ENCODE measurements at regions not wholly inside any gene's neighbourhood (a gene's known extent, or its start where the extent isn't known, plus 50 kb on each side); places are given as distances from the start of the nearest gene placed in this dataset.

GRCh38 chr9:7266911-7267595 lies 509.3 kb downstream of the KDM4C start:
- TF ChIP-seq CTCF (IDR thresholded peaks at IDR 0.05; ENCODE audit: insufficient read depth, low read length): no peak
- TF ChIP-seq REST (IDR thresholded peaks at IDR 0.05; ENCODE audit: insufficient replicate concordance, low read depth): no peak
- TF ChIP-seq SPI1 (IDR thresholded peaks at IDR 0.05; ENCODE audit: borderline replicate concordance, low read depth): no peak
- TF ChIP-seq POLR2AphosphoS5 (IDR thresholded peaks at IDR 0.05; ENCODE audit: low read depth): no peak
- no peak for TF ChIP-seq GABPA (IDR thresholded peaks at IDR 0.05; ENCODE audit: low read depth)
- no peak for DNase-seq (ENCODE audit: low read depth in 1 of 2, low spot score in 1 of 2)
- no peak overlapping the region for H3K27ac ChIP-seq (replicated peaks)
- H3K4me3 ChIP-seq (replicated peaks; ENCODE audit: insufficient read depth, low read length): no peak overlapping the region
- peaks cover 3% of the 10 kb centered on the region for H3K27me3 ChIP-seq (ENCODE audit: insufficient read depth, poor library complexity, severe bottlenecking)

GRCh38 chr9:7265181-7265580 lies 507.4 kb downstream of the KDM4C start:
- no peak overlapping the region for H3K4me3 ChIP-seq (replicated peaks; ENCODE audit: insufficient read depth, low read length)
- peaks cover 3% of the 10 kb centered on the region for H3K27me3 ChIP-seq (ENCODE audit: insufficient read depth, poor library complexity, severe bottlenecking)
- TF ChIP-seq CTCF (IDR thresholded peaks at IDR 0.05; ENCODE audit: insufficient read depth, low read length) (no peak), POLR2AphosphoS5 (IDR thresholded peaks at IDR 0.05; ENCODE audit: low read depth) (no peak), REST (IDR thresholded peaks at IDR 0.05; ENCODE audit: insufficient replicate concordance, low read depth) (no peak), GABPA (IDR thresholded peaks at IDR 0.05; ENCODE audit: low read depth) (no peak), SPI1 (IDR thresholded peaks at IDR 0.05; ENCODE audit: borderline replicate concordance, low read depth) (no peak)
- H3K27ac ChIP-seq (replicated peaks): no peak overlapping the region
- no peak for DNase-seq (ENCODE audit: low read depth in 1 of 2, low spot score in 1 of 2)

GRCh38 chr9:7259544-7260241 lies 501.9 kb downstream of the KDM4C start:
- no peak for DNase-seq (ENCODE audit: low read depth in 1 of 2, low spot score in 1 of 2)
- no peak for TF ChIP-seq SPI1 (IDR thresholded peaks at IDR 0.05; ENCODE audit: borderline replicate concordance, low read depth)
- no peak for TF ChIP-seq CTCF (IDR thresholded peaks at IDR 0.05; ENCODE audit: insufficient read depth, low read length)
- TF ChIP-seq GABPA (IDR thresholded peaks at IDR 0.05; ENCODE audit: low read depth): no peak
- TF ChIP-seq POLR2AphosphoS5 (IDR thresholded peaks at IDR 0.05; ENCODE audit: low read depth): no peak
- no peak for TF ChIP-seq REST (IDR thresholded peaks at IDR 0.05; ENCODE audit: insufficient replicate concordance, low read depth)
- no peak overlapping the region for H3K27ac ChIP-seq (replicated peaks)
- no peak overlapping the region for H3K4me3 ChIP-seq (replicated peaks; ENCODE audit: insufficient read depth, low read length)
- H3K27me3 ChIP-seq (ENCODE audit: insufficient read depth, poor library complexity, severe bottlenecking): no peaks in the 10 kb centered on the region

All from HL-60 (cell line).